HG02885 (cell line): ENCODE measurements at regions not wholly inside any gene's neighbourhood (a gene's known extent, or its start where the extent isn't known, plus 50 kb on each side); places are given as distances from the start of the nearest gene placed in this dataset.

ENCODE experiments used
- ATAC-seq: cut with Tn5 transposase; IDR thresholded peaks from one replicate; pipeline ENCODE4 v1.9.1; 2021; ENCODE audit warnings: mild to moderate bottlenecking; ENCODE audit not compliant: unreplicated experiment, poor library complexity

DNA sequence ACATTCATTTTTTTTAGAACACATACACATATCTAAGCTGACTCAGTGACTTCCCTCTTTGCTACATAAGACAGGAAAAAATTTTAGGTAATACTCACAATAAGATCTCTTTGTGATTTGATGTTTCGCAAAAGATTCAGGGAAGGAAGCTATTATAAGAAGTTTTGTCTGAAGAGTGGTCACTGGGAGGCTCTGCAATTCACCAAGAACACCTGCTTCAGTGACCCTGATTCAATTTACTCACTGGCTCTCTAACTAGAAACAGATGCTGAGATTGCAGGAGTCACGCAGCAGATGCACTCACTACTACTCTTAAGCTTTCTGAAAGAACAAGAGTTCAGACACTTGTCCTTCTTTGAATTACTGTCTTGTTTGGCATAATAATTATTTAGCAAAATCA, 193.6 kb upstream of the DDI1 start:
- ATAC-seq: no peak

DNA sequence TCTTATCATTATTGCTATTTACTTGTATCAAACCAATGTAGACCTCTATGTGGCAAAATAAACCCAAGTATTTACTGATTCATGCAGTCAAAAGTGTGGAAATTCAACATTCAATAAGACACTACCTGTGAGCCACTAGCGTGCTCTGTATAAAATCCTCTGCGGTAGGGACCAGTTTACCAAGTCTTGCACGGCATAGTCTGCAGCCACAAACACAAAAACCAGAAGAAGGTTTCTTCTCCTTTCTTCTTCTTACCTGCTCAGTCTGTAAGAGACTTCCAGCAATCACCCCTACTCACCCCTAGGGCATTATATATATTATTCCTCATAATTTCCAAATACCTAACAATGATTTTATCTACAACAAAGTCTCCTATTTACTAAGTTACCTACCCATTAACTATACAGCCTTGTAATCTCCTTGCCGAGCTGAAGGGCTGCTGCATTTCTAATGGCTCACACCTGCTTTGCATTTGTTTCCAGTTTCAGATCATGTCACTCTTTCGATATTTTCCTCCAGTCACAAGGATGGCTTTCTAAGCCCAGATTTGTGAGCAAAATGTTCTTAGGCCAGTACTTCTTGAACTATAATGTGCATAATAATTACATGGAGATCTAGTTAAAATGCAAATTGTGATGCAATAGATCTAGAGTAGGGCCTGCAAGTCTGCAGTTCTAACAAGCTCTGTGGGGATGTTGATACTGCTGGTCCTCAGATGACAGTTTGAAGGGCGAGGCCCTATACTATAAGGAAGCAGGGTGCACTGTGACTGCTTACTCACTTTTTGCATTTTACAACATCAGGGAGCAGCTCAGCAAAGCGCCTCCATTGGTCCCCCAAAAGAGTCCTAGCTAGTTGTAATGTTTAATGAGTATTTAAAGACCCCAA, 191.9 kb upstream of the DDI1 start:
- peak; percentile 98 for ATAC-seq

DNA sequence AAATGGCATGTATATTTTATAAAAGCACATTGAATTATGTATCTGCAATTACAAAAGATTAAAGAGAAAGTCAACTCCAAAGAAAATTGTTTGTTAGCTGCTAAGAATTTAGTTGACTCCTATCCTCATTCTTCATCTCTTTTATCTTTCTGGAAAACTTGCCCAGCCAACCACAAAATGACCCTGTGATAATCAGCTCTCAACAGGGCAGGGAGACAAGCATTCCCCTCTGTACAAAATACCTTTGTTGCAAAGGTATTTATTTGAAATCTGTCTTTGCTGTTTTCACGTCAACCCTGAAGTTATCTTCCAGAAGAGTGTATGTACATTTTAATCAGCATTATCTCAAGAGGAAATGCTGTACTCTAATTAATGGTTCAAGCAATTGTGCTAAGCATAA, 191.1 kb upstream of the DDI1 start:
- no peak for ATAC-seq

DNA sequence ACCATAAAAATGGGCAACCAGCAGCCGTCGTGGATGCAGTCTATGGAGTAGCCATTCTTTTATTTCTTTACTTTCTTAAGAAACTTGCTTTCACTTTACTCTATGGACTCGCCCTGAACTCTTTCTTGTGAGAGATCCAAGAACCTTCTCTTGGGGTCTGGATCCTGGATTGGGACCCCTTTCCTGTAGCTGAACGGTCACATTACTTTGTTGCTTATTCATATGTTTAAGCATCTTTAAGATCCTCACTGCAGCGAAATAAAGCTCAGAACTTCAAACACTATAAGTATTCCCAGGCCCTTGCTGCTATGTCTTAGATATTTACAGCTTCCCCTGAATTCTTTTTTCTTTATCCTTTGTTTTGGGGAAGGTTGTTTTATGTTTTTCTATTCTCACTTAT, 187.8 kb upstream of the DDI1 start:
- ATAC-seq: no peak

DNA sequence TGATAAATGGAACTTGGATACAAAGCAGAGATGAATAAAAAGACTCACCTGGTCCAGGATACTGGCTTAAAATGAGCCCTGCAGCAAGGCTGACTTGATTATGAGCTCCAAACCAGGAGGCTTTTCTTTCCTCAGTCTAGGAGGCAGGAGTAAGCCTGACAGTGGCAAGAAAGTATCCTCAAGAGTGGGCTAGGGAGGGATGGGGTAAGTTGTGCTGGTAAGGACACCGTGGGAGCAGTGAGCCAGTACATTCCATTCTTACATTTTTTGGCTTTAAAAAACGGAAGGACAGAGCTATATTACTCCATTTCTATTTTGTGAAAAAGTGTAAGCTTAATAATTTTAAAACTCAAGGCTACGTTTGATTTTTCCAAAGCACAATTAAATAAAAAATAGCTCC, 187.1 kb upstream of the DDI1 start:
- no peak for ATAC-seq

DNA sequence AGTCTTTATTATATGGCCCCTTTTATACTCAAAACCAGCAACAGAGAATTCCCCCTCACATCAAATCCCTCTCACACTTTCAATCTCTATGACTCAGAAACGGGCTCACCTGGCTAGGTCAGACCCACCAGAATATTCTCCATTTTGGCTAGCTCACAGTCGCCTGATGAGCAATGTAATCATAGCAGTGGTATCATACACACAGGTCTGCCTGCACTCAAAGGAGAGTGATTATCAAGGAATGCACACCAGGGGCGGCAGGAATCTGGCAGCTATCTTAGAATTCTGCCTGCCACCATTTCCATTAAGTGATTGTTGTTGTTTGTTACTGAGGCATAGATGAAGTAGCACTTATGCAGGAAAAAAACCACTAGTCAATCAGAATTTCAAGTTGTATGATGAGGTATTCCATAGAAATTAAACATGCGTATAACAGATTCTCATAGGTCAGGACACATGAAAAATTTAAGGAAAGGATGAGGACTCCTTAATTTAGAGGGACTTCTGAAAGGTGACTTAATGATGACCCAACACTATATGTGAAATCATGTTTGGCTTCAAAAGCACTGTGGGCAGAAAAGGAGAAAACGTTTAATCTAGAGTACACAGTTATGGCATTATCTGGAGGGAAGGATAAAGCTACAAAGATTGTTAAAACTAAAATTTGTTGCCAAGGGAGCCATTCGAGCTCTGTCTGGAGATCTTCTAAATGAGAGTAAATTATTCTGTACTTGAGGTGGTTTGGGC, 185.8 kb upstream of the DDI1 start:
- no peak for ATAC-seq

DNA sequence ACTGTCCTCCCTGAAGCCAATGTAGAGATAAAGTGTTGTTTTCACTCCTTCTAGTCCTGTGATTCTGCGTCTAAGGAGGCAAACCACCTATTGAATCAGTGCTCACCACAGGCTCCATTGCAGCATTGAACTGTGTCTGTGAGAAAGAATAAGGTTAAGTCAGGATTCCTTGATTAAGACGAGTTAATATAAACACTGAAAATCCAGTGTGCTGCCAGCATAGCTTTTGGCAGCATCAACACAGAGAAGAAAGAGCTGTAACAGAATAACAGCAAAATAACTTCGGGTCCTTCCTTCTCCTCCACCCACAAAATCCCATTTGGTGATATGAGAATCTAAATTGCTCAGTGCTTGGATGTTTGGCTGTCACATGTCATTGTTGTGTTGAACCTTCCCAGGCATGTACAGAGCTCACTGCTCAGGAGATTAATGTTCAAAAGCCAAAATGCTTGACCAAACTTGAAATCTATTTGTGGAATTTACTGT, 185.2 kb upstream of the DDI1 start:
- no peak for ATAC-seq
